SK-N-SH (cell line): ENCODE measurements at regions not wholly inside any gene's neighbourhood (a gene's known extent, or its start where the extent isn't known, plus 50 kb on each side); places are given as distances from the start of the nearest gene placed in this dataset.

Source experiments
- CTCF ChIA-PET: fragments of 300-600, 350-600 bp; formaldehyde crosslinking; extraction: SDS; loops from one replicate; lab custom pipeline; 2021; lab: Yijun Ruan, JAX
- POLR2A ChIA-PET: fragments of 350-600 bp; sonication (Branson Sonifier 250); formaldehyde crosslinking; extraction: SDS; loops from one replicate; lab custom pipeline; 2020; ENCODE audit warnings: antibody characterized with exemption, inconsistent platforms; lab: Yijun Ruan, JAX
- DNase-seq: peaks from one replicate; pipeline ENCODE4 v3.0.0; 2012
- H2AFZ ChIP-seq: fragments of 200-600 bp; sonication (generic); 2 replicates; pipeline ENCODE4 v1.8.1; 2016; ENCODE audit warnings: antibody characterized with exemption, mild to moderate bottlenecking, low read depth
- H3F3A ChIP-seq: fragments of 200-600 bp; sonication (generic); replicated peaks from 2 replicates; pipeline ENCODE3; 2016; ENCODE audit warnings: antibody characterized with exemption, mild to moderate bottlenecking; ENCODE audit not compliant: insufficient read depth
- H3K27ac ChIP-seq, 2 experiments: fragments of 200-500 bp in 1 of 2; fragments of 200-600 bp in 1 of 2; sonication (Bioruptor generic) in 1 of 2; sonication (generic), shearing (Covaris generic) in 1 of 2; 2 replicates each; pipeline versions ENCODE4 v1.5.1 to v1.6.1; 2014 to 2016; ENCODE audit warnings: low read depth in 2 of 2, inconsistent platforms in 1 of 2, low read length in 1 of 2, mild to moderate bottlenecking in 1 of 2, mixed read lengths in 1 of 2
- H3K27me3 ChIP-seq: fragments of 200-600 bp; sonication (generic), shearing (Covaris generic); 2 replicates; pipeline ENCODE4 v1.6.1; 2016; ENCODE audit warnings: mixed run types; ENCODE audit not compliant: insufficient read depth
- H3K36me3 ChIP-seq, 2 experiments: fragments of 200-500 bp in 1 of 2; fragments of 200-600 bp in 1 of 2; sonication (Bioruptor generic) in 1 of 2; sonication (generic) in 1 of 2; replicated peaks in 1 of 2; 2 replicates each; pipeline versions ENCODE3 to v1.5.1; 2014 to 2016; ENCODE audit warnings: low read length in 1 of 2, mild to moderate bottlenecking in 1 of 2; ENCODE audit not compliant: insufficient read depth in 2 of 2, control insufficient read depth in 1 of 2
- H3K4me1 ChIP-seq, 2 experiments: fragments of 200-500 bp in 1 of 2; fragments of 200-600 bp in 1 of 2; sonication (Bioruptor generic) in 1 of 2; sonication (generic), shearing (Covaris generic) in 1 of 2; 2 replicates each; pipeline versions ENCODE4 v1.5.1 to v1.6.1; 2014 to 2016; ENCODE audit warnings: low read depth in 1 of 2, low read length in 1 of 2, mixed run types in 1 of 2; ENCODE audit not compliant: insufficient read depth in 2 of 2, control insufficient read depth in 1 of 2
- H3K4me2 ChIP-seq: fragments of 200-600 bp; sonication (generic), shearing (Covaris generic); 2 replicates; pipeline ENCODE4 v1.6.1; 2017; ENCODE audit warnings: mixed run types
- H3K4me3 ChIP-seq, 2 experiments: fragments of 200-500 bp in 1 of 2; fragments of 200-600 bp in 1 of 2; sonication (Bioruptor generic) in 1 of 2; sonication (generic), shearing (Covaris generic) in 1 of 2; 2 replicates each; pipeline versions ENCODE4 v1.5.1 to v1.8.1; 2014 to 2016; ENCODE audit warnings: low read depth in 2 of 2, inconsistent platforms in 1 of 2, low read length in 1 of 2, mild to moderate bottlenecking in 1 of 2, mixed read lengths in 1 of 2, moderate library complexity in 1 of 2
- H3K79me2 ChIP-seq: fragments of 200-600 bp; sonication (generic); 2 replicates; pipeline ENCODE4 v1.8.1; 2017; ENCODE audit warnings: mild to moderate bottlenecking; ENCODE audit not compliant: insufficient read depth
- H3K9ac ChIP-seq: fragments of 200-600 bp; sonication (generic); 2 replicates; pipeline ENCODE4 v1.6.1; 2017; ENCODE audit warnings: mixed run types
- H3K9me2 ChIP-seq: fragments of 200-600 bp; sonication (generic); 2 replicates; pipeline ENCODE4 v1.6.1; 2017; ENCODE audit warnings: mixed run types
- H3K9me3 ChIP-seq: fragments of 200-600 bp; sonication (generic); 2 replicates; pipeline ENCODE4 v1.6.1; 2017; ENCODE audit warnings: mixed run types, mild to moderate bottlenecking, moderate library complexity
- H4K20me1 ChIP-seq: fragments of 200-600 bp; sonication (generic); 2 replicates; pipeline ENCODE4 v1.6.1; 2017; ENCODE audit warnings: mild to moderate bottlenecking, mixed run types; ENCODE audit not compliant: insufficient read depth
- CHD2 ChIP-seq: fragments of 150-350 bp; IDR thresholded peaks from 2 replicates; pipeline ENCODE4 v1.6.1; 2018; ENCODE audit warnings: low read length; ENCODE audit not compliant: partially characterized antibody
- ELF1 ChIP-seq: IDR thresholded peaks from 2 replicates; pipeline ENCODE4 v1.4.0; 2012
- EP300 ChIP-seq, 2 experiments: IDR thresholded peaks; 2 replicates each; pipeline versions ENCODE4 v1.4.0 to v1.6.1; 2012; ENCODE audit warnings: borderline replicate concordance in 1 of 2, low read depth in 1 of 2, low read length in 1 of 2
- GATA2 ChIP-seq: sonication (generic); formaldehyde crosslinking; IDR thresholded peaks from 2 replicates; pipeline ENCODE4 v1.5.0; 2020; ENCODE audit warnings: mild to moderate bottlenecking, missing genetic modification reagents
- IRF3 ChIP-seq: fragments of 150-350 bp; IDR thresholded peaks from 2 replicates; pipeline ENCODE4 v1.6.1; 2016; ENCODE audit warnings: mild to moderate bottlenecking, low read depth, low read length
- MAX ChIP-seq: IDR thresholded peaks from 2 replicates; pipeline ENCODE4 v1.4.0; 2012; ENCODE audit warnings: low read depth
- MEF2A ChIP-seq: IDR thresholded peaks from 2 replicates; pipeline ENCODE4 v1.4.0; 2012; ENCODE audit warnings: low read depth, borderline replicate concordance
- MXI1 ChIP-seq: IDR thresholded peaks from 2 replicates; pipeline ENCODE4 v1.6.1; 2012; ENCODE audit warnings: mild to moderate bottlenecking, low read depth, low read length, improper control_type of control experiment
- NFIC ChIP-seq: IDR thresholded peaks from 2 replicates; pipeline ENCODE4 v1.4.0; 2012; ENCODE audit warnings: borderline replicate concordance
- NRF1 ChIP-seq: IDR thresholded peaks from 2 replicates; pipeline ENCODE4 v1.6.1; 2012; ENCODE audit warnings: low read depth, mild to moderate bottlenecking, low read length
- RCOR1 ChIP-seq: fragments of 150-350 bp; IDR thresholded peaks from 2 replicates; pipeline ENCODE4 v1.6.1; 2017; ENCODE audit warnings: antibody characterized with exemption, low read length
- REST ChIP-seq: IDR thresholded peaks from 2 replicates; pipeline ENCODE4 v1.6.1; 2012; ENCODE audit warnings: mild to moderate bottlenecking, low read depth, low read length, moderate library complexity
- RFX5 ChIP-seq: IDR thresholded peaks from 2 replicates; pipeline ENCODE4 v1.6.1; 2012; ENCODE audit warnings: mild to moderate bottlenecking, improper control_type of control experiment, low read length
- RXRA ChIP-seq: IDR thresholded peaks from 2 replicates; pipeline ENCODE4 v1.4.0; 2012; ENCODE audit warnings: low read depth, mild to moderate bottlenecking, borderline replicate concordance
- TAF1 ChIP-seq: IDR thresholded peaks from 2 replicates; pipeline ENCODE4 v1.6.1; 2012; ENCODE audit warnings: low read depth, mild to moderate bottlenecking, low read length, moderate library complexity, borderline replicate concordance
- TCF12 ChIP-seq: IDR thresholded peaks from 2 replicates; pipeline ENCODE4 v1.4.0; 2012
- TEAD4 ChIP-seq: IDR thresholded peaks from 2 replicates; pipeline ENCODE4 v1.4.0; 2012; ENCODE audit warnings: mild to moderate bottlenecking, borderline replicate concordance; ENCODE audit not compliant: insufficient read depth
- USF1 ChIP-seq: IDR thresholded peaks from 2 replicates; pipeline ENCODE4 v1.4.0; 2012; ENCODE audit warnings: low read depth, borderline replicate concordance
- YY1 ChIP-seq: IDR thresholded peaks from 2 replicates; pipeline ENCODE4 v1.4.0; 2012; ENCODE audit warnings: low read depth, mild to moderate bottlenecking
- WGBS: methylation state at CpG from one replicate; pipeline ENCODE4 v1.1.6; 2017; ENCODE audit warnings: low lambda C conversion rate; 5-methylcytosine and 5-hydroxymethylcytosine counted together

- Histone ChIP-seq H3K4me3 (no peak overlapping the region), H3K9ac (no peak overlapping the region), H3F3A (no peaks in the 10 kb centered on the region), H3K9me3 (no peaks in the 10 kb centered on the region), H3K79me2 (no peaks in the 10 kb centered on the region), H3K9me2 (no peaks in the 10 kb centered on the region), H3K27me3 (no peaks in the 10 kb centered on the region; the same call in 1 of the 2 replicates)
- DNase-seq, result no peak
- POLR2A ChIA-PET, result no interaction called here
- TF ChIP-seq MXI1 (no peak), ELF1 (no peak), NFIC (no peak), TEAD4 (no peak), RFX5 (no peak), NRF1 (no peak), USF1 (no peak), EP300 (IDR thresholded peaks at IDR 0.05; ENCODE audit: borderline replicate concordance in 1 of 2, low read depth in 1 of 2, low read length in 1 of 2) (no peak), IRF3 (no peak), YY1 (no peak), REST (no peak), MAX (no peak), RCOR1 (no peak), TCF12 (no peak), RXRA (no peak), TAF1 (no peak), CHD2 (no peak), GATA2 (CRISPR knock-in tag) (no peak), MEF2A (no peak)
- TF ChIP-seq, all 33 proteins: peak for 0
- CTCF ChIA-PET, result interaction anchor here (1.4 kb wide), 1 partner anchor 193 kb away, joined by 3 read pairs; no protein-coding TSS in a partner anchor
- 20% methylated on average over 2 of the region's 2 CpGs for WGBS
- H2AFZ ChIP-seq, result no peak overlapping the region
- no peaks in the 10 kb centered on the region for H4K20me1 ChIP-seq
- no peaks in the 10 kb centered on the region for H3K4me1 ChIP-seq
- H3K36me3 ChIP-seq, result no peaks in the 10 kb centered on the region
- H3K4me2 ChIP-seq, result no peak overlapping the region
- no peak overlapping the region for H3K27ac ChIP-seq
These were observed 90.3 kb upstream of the EGLN3 start for GRCh38 chr14:34041220-34041619.
